GM12878 (cell line): ENCODE measurements at regions not wholly inside any gene's neighbourhood (a gene's known extent, or its start where the extent isn't known, plus 50 kb on each side); places are given as distances from the start of the nearest gene placed in this dataset.
"Not testable (repeated sequence)": the region's sequence is repeated elsewhere in the genome, so short reads cannot be mapped to it uniquely, and the experiment has no call there.

Source experiments
- ATAC-seq: fragments of 200-7000 bp; cut with Tn5 transposase; 3 replicates; pipeline ENCODE4 v1.9.1; 2020; ENCODE audit warnings: mild to moderate bottlenecking, moderate library complexity
- BruUV-seq: library from RNA; stranded (reverse); fragments of 400-500 nt; replicated peaks from 2 replicates; lab custom pipeline; 2021; lab: Mats Ljungman, UMichigan
- CTCF ChIA-PET: fragments of 300-600 bp; sonication (Branson Sonifier 250); formaldehyde crosslinking; extraction: SDS; loops from one replicate; lab custom pipeline; 2021; ENCODE audit warnings: inconsistent platforms; lab: Yijun Ruan, JAX
- POLR2A ChIA-PET: fragments of 350-600 bp; formaldehyde crosslinking; extraction: SDS; loops from one replicate; lab custom pipeline; 2021; ENCODE audit warnings: inconsistent platforms; lab: Charles Lee
- RAD21 ChIA-PET: fragments of 300-600 bp; sonication (Branson Sonifier 250); formaldehyde crosslinking; loops from one replicate; lab custom pipeline; 2023; ENCODE audit warnings: antibody characterized with exemption; ENCODE audit not compliant: unreplicated experiment; lab: Charles Lee
- SMC1A ChIA-PET: fragments of 300-600 bp; sonication (Branson Sonifier 250); formaldehyde crosslinking; loops from one replicate; lab custom pipeline; 2023; ENCODE audit not compliant: unreplicated experiment, uncharacterized antibody; lab: Charles Lee
- DNase-seq: peaks from one replicate; pipeline ENCODE4 v3.0.0-alpha.2; 2011; ENCODE audit warnings: low read depth, low spot score
- FAIRE-seq: peaks from 3 replicates; lab custom pipeline; 2011; peaks lifted over from hg19 to GRCh38; lab: Jason Lieb, UNC
- H2AFZ ChIP-seq: 2 replicates; pipeline ENCODE4 v1.6.0; 2011; ENCODE audit warnings: low read depth, low read length, control low read depth; ENCODE audit not compliant: control insufficient read depth
- H3K27ac ChIP-seq: 2 replicates; pipeline ENCODE4 v1.5.1; 2011; ENCODE audit warnings: control low read depth; ENCODE audit not compliant: control insufficient read depth, insufficient read depth
- H3K27me3 ChIP-seq, 2 experiments: replicated peaks in 1 of 2; 2 replicates each; pipeline versions ENCODE4 v1.6.0 to v1.6.1; 2011; ENCODE audit warnings: low read length in 1 of 2; ENCODE audit not compliant: control insufficient read depth in 2 of 2, insufficient read depth in 2 of 2
- H3K36me3 ChIP-seq, 2 experiments: 2 replicates each; pipeline ENCODE4 v1.5.1; 2011; ENCODE audit warnings: low read length in 1 of 2; ENCODE audit not compliant: control insufficient read depth in 2 of 2, insufficient read depth in 2 of 2
- H3K4me1 ChIP-seq: 2 replicates; pipeline ENCODE4 v1.6.1; 2011; ENCODE audit warnings: mild to moderate bottlenecking, low read length, moderate library complexity, mixed read lengths; ENCODE audit not compliant: control insufficient read depth, insufficient read depth
- H3K4me2 ChIP-seq: 2 replicates; pipeline ENCODE4 v1.6.0; 2011; ENCODE audit warnings: control low read depth; ENCODE audit not compliant: control insufficient read depth, insufficient read depth
- H3K4me3 ChIP-seq: fragments of 200-600 bp; sonication (generic); 2 replicates; pipeline ENCODE4 v1.5.1; 2016
- H3K79me2 ChIP-seq: 2 replicates; pipeline ENCODE4 v1.6.0; 2011; ENCODE audit warnings: low read length; ENCODE audit not compliant: control insufficient read depth, insufficient read depth
- H3K9ac ChIP-seq: 2 replicates; pipeline ENCODE4 v1.8.0; 2011; ENCODE audit warnings: low read length, control low read depth, mixed read lengths; ENCODE audit not compliant: control insufficient read depth, insufficient read depth
- H3K9me3 ChIP-seq: replicated peaks from 3 replicates; pipeline ENCODE4 v1.5.1; 2011; ENCODE audit warnings: mild to moderate bottlenecking, low read length; ENCODE audit not compliant: control insufficient read depth, insufficient read depth
- H4K20me1 ChIP-seq: 2 replicates; pipeline ENCODE4 v1.6.0; 2011; ENCODE audit not compliant: control insufficient read depth, insufficient read depth
- CHD1 ChIP-seq: IDR thresholded peaks from 2 replicates; pipeline ENCODE4 v1.6.1; 2012; ENCODE audit warnings: low read depth, low read length, improper control_type of control experiment
- NFYA ChIP-seq: IDR thresholded peaks from 2 replicates; pipeline ENCODE4 v1.6.1; 2011; ENCODE audit warnings: low read depth, mild to moderate bottlenecking, low read length, improper control_type of control experiment, borderline replicate concordance
- RBBP5 ChIP-seq: fragments of 200-600 bp; sonication (generic); conservative IDR thresholded peaks from 2 replicates; pipeline ENCODE4 v1.6.1; 2016
- TBL1XR1 ChIP-seq: IDR thresholded peaks from 2 replicates; pipeline ENCODE4 v1.6.1; 2012; ENCODE audit warnings: low read depth, low read length, improper control_type of control experiment
- ZBTB40 ChIP-seq: fragments of 450-650 bp; IDR thresholded peaks from 2 replicates; pipeline ENCODE4 v1.6.1; 2016; ENCODE audit warnings: mild to moderate bottlenecking, moderate library complexity, borderline replicate concordance
- WGBS: methylation state at CpG from one replicate; pipeline ENCODE4 v1.1.6; 2016; ENCODE audit warnings: low lambda C conversion rate; ENCODE audit not compliant: insufficient replicate concordance, insufficient coverage; ENCODE audit errors: missing lambda C conversion rate; 5-methylcytosine and 5-hydroxymethylcytosine counted together
- in situ Hi-C: fragments of 300-500 bp; cut with MboI; formaldehyde crosslinking; loops from 9 replicates; pipeline ENCODE4 v1.14.3; 2018; ENCODE audit warnings: mixed read lengths
- intact Hi-C: fragments of 100-400 bp; cut with micrococcal nuclease; formaldehyde crosslinking; loops from one replicate; pipeline ENCODE4 v1.14.2; 2022; ENCODE audit not compliant: unreplicated experiment

DNA sequence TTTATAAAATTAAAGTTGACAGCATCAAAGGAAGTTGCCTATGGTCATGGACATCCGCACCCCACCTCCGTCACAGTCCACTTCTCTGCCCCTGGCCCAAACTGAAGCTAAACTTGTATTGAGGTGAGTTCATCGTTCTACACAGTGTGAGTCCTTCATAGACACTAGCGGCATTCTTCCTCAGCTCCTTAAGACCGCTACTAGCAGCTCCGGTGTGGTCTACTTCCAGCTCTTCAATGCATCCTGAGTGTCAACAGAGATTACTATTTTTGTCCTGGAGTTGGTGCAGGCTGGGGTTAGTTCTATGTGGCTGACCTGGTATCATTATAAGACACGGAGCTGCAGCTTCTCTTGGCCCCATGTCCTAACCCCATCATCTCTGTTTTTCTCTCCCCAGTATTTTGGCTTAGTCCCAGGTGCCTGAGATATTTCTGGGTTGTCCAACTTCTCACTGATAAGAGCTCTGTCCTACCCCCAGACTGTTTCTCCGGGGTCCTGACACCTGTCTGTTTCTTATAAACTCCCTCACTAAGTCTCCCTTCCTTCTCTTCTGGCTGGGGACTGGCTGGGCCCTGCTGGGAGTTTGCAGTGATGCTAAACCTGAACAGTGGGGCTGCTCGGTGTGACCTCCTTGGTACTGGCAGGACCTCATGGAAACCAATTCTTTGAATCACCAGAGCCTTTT lies 169.2 kb upstream of the ATP10A start:
- in situ Hi-C loops: no loop called here

DNA sequence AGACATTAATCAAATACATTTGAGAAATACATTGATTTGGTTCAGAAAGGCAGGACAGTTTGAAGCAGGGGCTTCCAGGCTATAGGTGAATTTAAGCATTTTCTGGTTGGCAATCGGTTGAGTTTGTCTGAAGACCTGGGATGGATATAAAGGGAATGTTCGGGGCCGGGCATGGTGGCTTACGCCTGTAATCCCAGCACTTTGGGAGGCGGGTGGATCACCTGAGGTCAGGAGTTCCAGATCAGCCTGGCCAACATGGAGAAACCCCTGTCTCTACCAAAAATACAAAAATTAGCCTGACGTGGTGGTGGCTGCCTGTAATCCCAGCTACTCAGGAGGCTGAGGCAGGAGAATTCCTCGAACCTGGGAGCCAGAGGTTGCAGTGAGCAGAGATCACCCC lies 166.5 kb upstream of the ATP10A start:
- H4K20me1 ChIP-seq, H3K9ac ChIP-seq, BruUV-seq, RAD21 ChIA-PET, H3K79me2 ChIP-seq, H3K36me3 ChIP-seq, SMC1A ChIA-PET, H3K27ac ChIP-seq, DNase-seq, FAIRE-seq, POLR2A ChIA-PET, ATAC-seq, H3K4me2 ChIP-seq, in situ Hi-C loops, CTCF ChIA-PET, H3K9me3 ChIP-seq, H2AFZ ChIP-seq, H3K4me3 ChIP-seq, H3K27me3 ChIP-seq, intact Hi-C loops, H3K4me1 ChIP-seq: not testable (repeated sequence)
- WGBS: 20% methylated on average over 7 of the region's 7 CpGs

More for the DNA sequence above, 169.2 kb upstream of the ATP10A start:
- CTCF ChIA-PET: no interaction called here
- intact Hi-C loops: no loop called here
- Histone ChIP-seq H2AFZ (no peak overlapping the region), H3K4me1 (no peaks in the 10 kb centered on the region), H3K79me2 (no peaks in the 10 kb centered on the region), H4K20me1 (no peaks in the 10 kb centered on the region), H3K4me3 (no peak overlapping the region), H3K27ac (no peak overlapping the region), H3K9me3 (no peaks in the 10 kb centered on the region; the same call in 2 of the 3 replicates), H3K27me3 (no peaks in the 10 kb centered on the region), H3K4me2 (no peak overlapping the region), H3K36me3 (no peaks in the 10 kb centered on the region), H3K9ac (no peak overlapping the region)
- no peak for FAIRE-seq
- 20% methylated on average over 9 of the region's 9 CpGs for WGBS
- POLR2A ChIA-PET: no interaction called here
- no peak for ATAC-seq
- RAD21 ChIA-PET: no interaction called here
- TF ChIP-seq CHD1 (no peak), TBL1XR1 (no peak), RBBP5 (no peak), NFYA (no peak), ZBTB40 (no peak)
- SMC1A ChIA-PET: no interaction called here
- no peak for DNase-seq
- BruUV-seq: no TSS peak
